Skeletal muscle tissue (tissue), 3 donors: ENCODE measurements at regions not wholly inside any gene's neighbourhood (a gene's known extent, or its start where the extent isn't known, plus 50 kb on each side); places are given as distances from the start of the nearest gene placed in this dataset.
"Not testable (repeated sequence)": the region's sequence is repeated elsewhere in the genome, so short reads cannot be mapped to it uniquely, and the experiment has no call there.

ENCODE experiments used
- H3K27ac ChIP-seq: one replicate; pipeline ENCODE4 v1.7.0; 2013; ENCODE audit warnings: mild to moderate bottlenecking, low read depth, low read length, inconsistent platforms
- H3K27me3 ChIP-seq, 3 donors: one replicate each; pipeline ENCODE4 v1.7.0; 2013; ENCODE audit warnings: low read length in 3 of 3; ENCODE audit not compliant: control insufficient read depth in 3 of 3, insufficient read depth in 3 of 3
- H3K36me3 ChIP-seq, 3 donors: one replicate each; pipeline ENCODE4 v1.7.0; 2013; ENCODE audit warnings: low read length in 3 of 3; ENCODE audit not compliant: control insufficient read depth in 3 of 3, insufficient read depth in 3 of 3
- H3K4me1 ChIP-seq, 3 donors: one replicate each; pipeline ENCODE4 v1.7.0; 2013; ENCODE audit warnings: low read length in 3 of 3, mild to moderate bottlenecking in 3 of 3; ENCODE audit not compliant: control insufficient read depth in 3 of 3, insufficient read depth in 3 of 3
- H3K4me3 ChIP-seq, 3 donors: one replicate each; pipeline ENCODE4 v1.7.0; 2013; ENCODE audit warnings: low read length in 3 of 3
- H3K9ac ChIP-seq, 3 donors: one replicate each; pipeline ENCODE4 v1.7.0; 2013; ENCODE audit warnings: low read length in 3 of 3, mild to moderate bottlenecking in 3 of 3, moderate library complexity in 2 of 3, low read depth in 1 of 3
- H3K9me3 ChIP-seq, 3 donors: one replicate each; pipeline ENCODE4 v1.7.0; 2013; ENCODE audit warnings: low read length in 3 of 3; ENCODE audit not compliant: control insufficient read depth in 3 of 3
- donor health status: Osteomylitis.

DNA sequence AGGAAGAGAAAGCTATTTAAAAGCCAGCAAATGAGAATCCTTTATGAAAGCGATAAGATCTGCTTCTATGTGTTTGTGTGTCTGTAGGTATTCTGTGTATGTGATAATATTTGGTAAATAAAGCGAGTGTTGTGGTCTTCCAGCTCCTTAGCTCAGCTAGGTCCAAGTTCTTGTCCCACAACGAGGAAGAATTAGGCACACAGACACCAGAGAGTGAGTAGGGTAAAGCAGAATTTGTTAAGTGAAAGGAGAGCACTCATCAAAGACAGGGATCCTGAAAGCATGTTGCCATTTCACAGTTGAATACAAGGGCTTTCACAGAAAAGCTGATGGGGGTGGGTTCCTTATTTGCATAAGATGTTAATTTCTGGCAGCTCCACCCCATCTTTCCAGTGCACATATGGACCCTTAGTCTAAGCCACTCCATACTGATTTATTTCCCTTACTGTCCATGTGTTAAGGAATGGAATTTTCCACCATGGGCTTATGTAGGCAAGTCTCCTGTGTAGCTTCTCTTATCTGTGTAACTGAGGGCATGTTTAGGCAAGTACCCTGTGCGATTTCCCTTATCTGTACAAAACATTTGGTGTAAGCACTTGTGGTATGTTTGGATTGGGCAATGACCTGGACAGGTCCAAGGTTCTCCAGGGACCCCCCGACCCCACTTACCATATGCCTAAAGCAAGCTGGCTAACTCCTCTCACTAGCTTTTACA is 165.9 kb upstream of the VIPR2 start:
- Histone ChIP-seq H3K9me3 (peaks cover 0 to 2% (median 0%) of the 10 kb centered on the region in 3 donors), H3K4me3 (no peak overlapping the region), H3K27ac (no peak overlapping the region), H3K36me3 (no peaks in the 10 kb centered on the region), H3K9ac (no peak overlapping the region), H3K27me3 (peaks cover 0 to 4% (median 0%) of the 10 kb centered on the region in 3 donors), H3K4me1 (no peaks in the 10 kb centered on the region)

DNA sequence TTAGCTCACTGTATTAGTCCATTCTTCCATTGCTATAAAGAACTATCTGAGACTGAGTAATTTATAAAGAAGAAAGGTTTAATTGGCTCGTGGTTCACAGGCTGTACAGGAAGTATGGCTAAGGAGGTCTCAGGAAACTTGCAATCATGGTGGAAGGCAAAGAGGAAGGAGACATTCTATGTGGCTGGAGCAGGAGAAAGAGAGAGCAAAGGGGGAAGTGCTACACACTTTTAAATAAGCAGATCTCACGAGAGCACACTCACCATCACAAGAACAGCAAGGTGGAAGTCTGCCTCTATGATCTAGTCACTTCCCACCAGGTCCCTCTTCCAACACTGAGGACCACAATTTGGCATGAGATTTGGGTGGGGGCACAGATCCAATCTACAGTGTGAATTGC is 164.5 kb upstream of the VIPR2 start:
- H3K36me3 ChIP-seq, H3K4me1 ChIP-seq, H3K4me3 ChIP-seq, H3K27me3 ChIP-seq, H3K9me3 ChIP-seq, H3K9ac ChIP-seq, H3K27ac ChIP-seq: not testable (repeated sequence)

DNA sequence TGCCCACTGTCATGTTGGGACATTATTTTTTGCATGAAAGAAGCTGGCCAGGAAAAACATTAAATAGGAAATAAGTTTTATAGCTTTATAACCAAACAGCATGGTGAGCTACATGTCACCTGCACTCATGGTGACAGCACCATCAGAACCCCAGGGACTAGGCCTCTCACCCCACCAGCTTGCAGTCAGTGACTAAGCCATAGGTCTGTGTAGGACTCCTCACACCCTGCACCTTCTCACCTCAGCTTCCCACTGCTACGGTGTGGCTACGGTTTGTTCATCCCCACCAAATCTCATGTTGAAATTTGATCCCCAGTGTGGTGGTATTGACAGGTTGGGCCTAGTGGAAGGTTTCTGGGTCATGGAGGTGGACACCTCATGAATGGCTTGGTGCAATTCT is 161.3 kb upstream of the VIPR2 start:
- Histone ChIP-seq H3K27ac (no peak overlapping the region), H3K4me1 (no peaks in the 10 kb centered on the region), H3K4me3 (no peak overlapping the region), H3K9ac (no peak overlapping the region), H3K9me3 (no peaks in the 10 kb centered on the region), H3K36me3 (no peaks in the 10 kb centered on the region), H3K27me3 (peaks cover 0 to 4% (median 0%) of the 10 kb centered on the region in 3 donors)

DNA sequence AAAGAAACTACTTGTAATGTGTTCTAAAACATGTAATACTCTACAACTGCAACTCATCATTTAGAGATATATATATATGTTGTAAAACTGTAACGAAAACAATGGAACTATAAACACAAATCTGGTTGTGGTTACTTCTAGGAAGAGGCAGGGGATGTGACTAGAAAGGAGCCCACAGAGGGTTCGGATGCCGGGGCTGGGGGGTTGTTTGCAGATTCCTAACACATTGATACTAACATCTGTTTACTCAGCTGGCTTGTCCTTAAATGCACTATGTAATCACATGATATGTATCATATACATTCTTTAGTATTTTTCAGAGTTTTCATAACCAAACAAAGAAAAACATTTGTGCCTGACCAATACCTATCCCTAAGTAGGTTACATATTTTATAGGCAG is 160.5 kb upstream of the VIPR2 start:
- H3K9me3 ChIP-seq, H3K36me3 ChIP-seq: not testable (repeated sequence)

DNA sequence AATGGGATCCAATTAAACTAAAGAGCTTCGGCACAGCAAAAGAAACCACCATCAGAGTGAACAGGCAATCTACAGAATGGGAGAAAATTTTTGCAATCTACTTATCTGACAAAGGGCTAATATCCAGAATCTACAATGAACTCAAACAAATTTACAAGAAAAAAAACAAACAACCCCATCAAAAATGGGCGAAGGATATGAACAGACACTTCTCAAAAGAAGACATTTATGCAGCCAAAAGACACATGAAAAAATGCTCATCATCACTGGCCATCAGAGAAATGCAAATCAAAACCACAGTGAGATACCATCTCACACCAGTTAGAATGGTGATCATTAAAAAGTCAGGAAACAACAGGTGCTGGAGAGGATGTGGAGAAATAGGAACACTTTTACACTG is 158.8 kb upstream of the VIPR2 start:
- not testable (repeated sequence) for H3K27me3 ChIP-seq, H3K9ac ChIP-seq, H3K27ac ChIP-seq, H3K4me1 ChIP-seq, H3K4me3 ChIP-seq, H3K9me3 ChIP-seq, H3K36me3 ChIP-seq

More for the DNA sequence above, 160.5 kb upstream of the VIPR2 start:
- not testable (repeated sequence) for H3K4me1 ChIP-seq, H3K4me3 ChIP-seq, H3K27ac ChIP-seq, H3K9ac ChIP-seq, H3K27me3 ChIP-seq

DNA sequence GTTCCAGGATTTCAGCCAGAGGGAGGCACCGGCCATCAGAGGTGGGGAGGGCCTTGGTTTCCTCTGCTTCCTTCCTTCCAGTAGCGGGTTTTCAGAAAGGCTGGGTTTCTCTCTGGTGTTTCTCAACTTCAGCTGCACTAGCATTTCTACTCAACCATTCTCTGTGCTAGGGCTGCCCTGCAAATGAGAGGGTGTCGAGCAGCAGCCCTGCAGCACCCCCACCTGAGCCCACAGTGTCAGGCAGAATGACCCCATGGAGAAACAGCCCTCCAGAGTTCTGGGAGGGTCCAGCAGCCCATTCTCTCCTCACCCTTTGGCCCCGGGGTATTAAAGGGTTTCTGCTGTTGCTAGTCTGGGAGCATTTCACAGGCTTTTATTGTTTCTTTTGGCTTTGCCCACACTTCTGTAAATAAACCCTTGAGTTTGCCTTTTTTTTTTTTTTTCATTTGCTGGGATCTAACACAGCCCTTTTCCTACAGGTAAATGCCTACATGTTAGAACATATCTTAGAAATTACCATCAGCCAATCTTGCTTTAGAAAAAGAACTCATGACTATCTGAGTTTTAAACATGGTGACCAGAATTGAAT is 151.5 kb upstream of the VIPR2 start:
- H3K9ac ChIP-seq, result no peak overlapping the region
- H3K4me1 ChIP-seq, result no peaks in the 10 kb centered on the region

DNA sequence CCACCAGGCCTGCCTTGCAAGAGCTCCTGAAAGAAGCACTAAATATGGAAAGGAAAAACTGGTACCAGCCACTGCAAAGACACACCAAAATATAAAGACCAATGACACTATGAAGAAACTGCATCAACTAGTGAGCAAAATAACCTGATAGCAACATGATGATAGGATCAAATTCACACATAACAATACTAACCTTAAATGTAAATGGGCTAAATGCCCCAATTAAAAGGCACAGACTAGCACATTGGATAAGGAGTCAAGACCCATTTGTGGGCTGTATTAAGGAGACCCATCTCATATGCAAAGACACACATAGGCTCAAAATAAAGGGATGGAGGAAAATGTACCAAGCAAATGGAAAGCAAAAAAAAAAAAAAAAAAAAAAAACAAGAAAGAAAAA is 141.8 kb upstream of the VIPR2 start:
- not testable (repeated sequence) for H3K4me3 ChIP-seq, H3K27ac ChIP-seq, H3K4me1 ChIP-seq, H3K36me3 ChIP-seq, H3K9ac ChIP-seq, H3K27me3 ChIP-seq, H3K9me3 ChIP-seq

More for the DNA sequence above, 151.5 kb upstream of the VIPR2 start:
- H3K27ac ChIP-seq, result no peak overlapping the region
- no peaks in the 10 kb centered on the region for H3K36me3 ChIP-seq
- no peak overlapping the region for H3K4me3 ChIP-seq
- H3K9me3 ChIP-seq, result no peaks in the 10 kb centered on the region
- no peaks in the 10 kb centered on the region for H3K27me3 ChIP-seq

DNA sequence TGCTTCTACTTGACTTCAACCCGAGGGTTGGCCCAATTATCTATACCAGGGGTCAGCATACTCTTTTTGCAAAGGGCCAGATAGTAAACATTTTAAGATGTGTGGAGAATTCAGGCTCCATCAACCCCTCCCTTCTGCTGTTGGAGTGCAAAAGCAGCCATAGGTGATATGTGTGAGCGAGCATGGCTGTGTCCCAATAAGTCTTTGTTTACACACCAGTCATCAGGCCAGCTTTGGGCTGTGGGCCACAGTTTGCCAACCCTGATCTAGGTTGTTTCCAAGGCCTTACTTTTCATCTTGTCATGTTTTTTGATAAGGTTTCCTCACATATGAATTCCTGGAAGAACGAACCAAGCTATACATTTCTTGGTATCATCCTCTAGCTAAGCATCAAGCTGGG is 136.9 kb upstream of the VIPR2 start:
- Histone ChIP-seq H3K4me3 (no peak overlapping the region), H3K4me1 (no peaks in the 10 kb centered on the region), H3K9me3 (no peaks in the 10 kb centered on the region), H3K36me3 (no peaks in the 10 kb centered on the region), H3K9ac (no peak overlapping the region), H3K27ac (no peak overlapping the region), H3K27me3 (no peaks in the 10 kb centered on the region)

DNA sequence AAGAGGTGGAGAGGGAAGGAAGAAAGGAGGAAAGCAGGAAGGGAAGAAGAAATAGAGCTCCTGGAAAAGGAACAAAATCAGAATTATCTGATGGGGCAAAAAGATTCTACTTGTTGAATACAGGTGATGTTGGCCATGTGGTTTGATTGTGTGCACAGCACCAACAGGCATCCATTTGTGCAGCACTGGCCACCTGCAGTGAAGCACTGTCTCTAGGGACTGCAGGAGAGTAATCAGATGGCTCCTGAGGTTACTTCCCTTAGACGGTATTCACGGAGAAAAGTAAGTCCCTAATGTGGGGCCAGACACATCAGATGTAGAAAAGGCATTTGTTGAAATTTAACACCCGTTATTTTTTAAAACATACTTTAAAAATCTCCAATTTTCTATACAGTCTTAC is 135.3 kb upstream of the VIPR2 start:
- no peaks in the 10 kb centered on the region for H3K36me3 ChIP-seq
- H3K27me3 ChIP-seq, result no peaks in the 10 kb centered on the region
- H3K9ac ChIP-seq, result no peak overlapping the region
- no peaks in the 10 kb centered on the region for H3K4me1 ChIP-seq
- no peak overlapping the region for H3K27ac ChIP-seq
- no peaks in the 10 kb centered on the region for H3K9me3 ChIP-seq
- no peak overlapping the region for H3K4me3 ChIP-seq

DNA sequence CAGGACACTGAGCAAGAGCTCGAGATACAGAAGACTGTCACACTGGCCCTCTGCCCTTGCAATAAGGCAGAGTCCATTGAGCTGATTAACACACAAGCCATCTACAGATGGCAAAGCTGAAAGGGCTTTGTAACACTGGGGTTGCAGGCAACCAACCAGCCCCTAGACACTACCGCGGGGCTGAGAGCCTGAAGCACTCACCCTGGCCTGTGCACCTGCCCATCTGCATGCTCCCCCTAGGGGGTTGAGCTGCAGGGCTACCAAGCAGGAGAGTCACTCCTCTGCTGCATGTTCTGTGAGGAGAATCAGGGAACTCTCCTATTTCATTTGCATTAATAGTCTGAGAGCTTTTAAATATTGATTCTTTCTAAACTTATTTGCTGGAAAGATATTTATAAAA is 128.1 kb upstream of the VIPR2 start:
- Histone ChIP-seq H3K9ac (no peak overlapping the region), H3K27me3 (no peaks in the 10 kb centered on the region), H3K4me3 (no peak overlapping the region), H3K4me1 (no peaks in the 10 kb centered on the region), H3K9me3 (peaks cover 0 to 2% (median 0%) of the 10 kb centered on the region in 3 donors), H3K27ac (no peak overlapping the region), H3K36me3 (no peaks in the 10 kb centered on the region)
